Left cardiac atrium (tissue), 4 donors: ENCODE measurements at regions not wholly inside any gene's neighbourhood (a gene's known extent, or its start where the extent isn't known, plus 50 kb on each side); places are given as distances from the start of the nearest gene placed in this dataset.

Experiments
- ATAC-seq, 2 donors: fragments of 200-7000 bp; cut with Tn5 transposase; one replicate each; pipeline ENCODE4 v1.9.1; 2020; ENCODE audit warnings: mild to moderate bottlenecking in 2 of 2, moderate library complexity in 2 of 2
- DNase-seq: peaks from one replicate; pipeline ENCODE4 v3.0.0-alpha.2; 2020
- intact Hi-C, 2 donors: fragments of 100-400 bp; cut with DNase I; formaldehyde crosslinking; loops; one replicate each; pipeline versions ENCODE4 v1.14.1 to v1.15.1; 2022 to 2023
- donor health status: DM: no; HTN: yes; CAD: no.
- donor health status: DM: no; HTN: yes; CAD: no; lungs with severe emphysema.
- donor health status: DM: yes; HTN: yes; CAD: no.
- donor health status: Dilated cardiomyopathy.

DNA sequence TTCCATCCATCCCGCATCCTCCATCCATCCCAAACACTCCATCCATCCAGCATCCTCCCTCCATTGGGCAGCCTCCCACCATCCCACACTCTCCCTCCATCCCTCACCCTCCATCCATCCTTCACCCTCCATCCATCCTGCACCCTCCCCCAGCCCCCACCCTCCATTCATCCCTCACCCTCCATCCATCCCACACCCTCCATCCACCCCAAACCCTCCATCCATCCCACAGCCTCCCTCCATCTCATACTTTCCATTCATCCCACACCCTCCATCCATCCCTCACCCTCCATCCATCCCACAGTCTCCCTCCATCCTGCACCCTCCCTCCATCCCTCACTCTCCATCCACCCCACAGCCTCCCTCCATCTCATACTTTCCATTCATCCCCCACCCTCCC lies 60.4 kb downstream of the FOXI2 start:
- intact Hi-C loops: no loop called here
- DNase-seq: no peak
- peak; percentile 63 to 83 for ATAC-seq

DNA sequence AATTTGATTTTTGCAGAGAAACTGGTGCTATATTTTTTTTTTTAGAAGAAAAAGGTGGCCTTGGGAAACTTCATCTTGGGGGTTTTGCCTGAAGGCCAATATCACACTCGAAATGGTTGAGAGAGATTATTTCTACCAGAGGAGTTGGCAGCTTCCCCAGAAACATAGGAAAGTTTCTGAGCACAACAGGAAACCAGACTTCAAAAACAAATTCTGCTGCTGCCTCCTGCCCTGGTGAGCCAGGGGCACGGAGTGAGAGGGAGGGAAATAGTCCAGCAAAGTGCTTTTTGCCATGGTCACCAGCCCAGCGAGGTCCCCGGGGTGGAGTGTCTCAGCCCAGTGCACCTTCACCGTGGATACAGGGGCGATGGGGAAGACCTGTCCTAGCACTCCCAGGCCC lies 61.1 kb downstream of the FOXI2 start:
- intact Hi-C loops: no loop called here
- no peak for ATAC-seq
- DNase-seq: no peak

DNA sequence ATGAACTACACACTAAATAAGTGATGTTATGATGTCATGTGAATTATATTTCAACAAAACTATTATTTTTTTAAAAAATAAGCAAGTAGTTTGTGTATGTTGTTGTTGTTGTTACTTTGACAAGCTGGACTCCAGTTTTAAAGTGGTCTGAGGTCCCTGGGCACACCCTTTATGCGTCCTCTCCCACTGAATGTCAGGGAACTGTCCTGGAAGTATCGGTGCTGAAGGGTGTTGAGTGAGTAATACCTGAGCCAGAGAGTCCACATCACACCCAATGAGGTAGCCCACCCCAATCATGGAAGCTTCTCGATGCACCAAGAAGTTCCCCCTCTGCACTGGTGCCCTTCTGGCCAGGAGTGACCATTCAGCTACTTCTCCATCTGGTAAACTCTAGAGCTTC lies 64.3 kb downstream of the FOXI2 start:
- no peak for DNase-seq
- no peak for ATAC-seq
- intact Hi-C loops: no loop called here

DNA sequence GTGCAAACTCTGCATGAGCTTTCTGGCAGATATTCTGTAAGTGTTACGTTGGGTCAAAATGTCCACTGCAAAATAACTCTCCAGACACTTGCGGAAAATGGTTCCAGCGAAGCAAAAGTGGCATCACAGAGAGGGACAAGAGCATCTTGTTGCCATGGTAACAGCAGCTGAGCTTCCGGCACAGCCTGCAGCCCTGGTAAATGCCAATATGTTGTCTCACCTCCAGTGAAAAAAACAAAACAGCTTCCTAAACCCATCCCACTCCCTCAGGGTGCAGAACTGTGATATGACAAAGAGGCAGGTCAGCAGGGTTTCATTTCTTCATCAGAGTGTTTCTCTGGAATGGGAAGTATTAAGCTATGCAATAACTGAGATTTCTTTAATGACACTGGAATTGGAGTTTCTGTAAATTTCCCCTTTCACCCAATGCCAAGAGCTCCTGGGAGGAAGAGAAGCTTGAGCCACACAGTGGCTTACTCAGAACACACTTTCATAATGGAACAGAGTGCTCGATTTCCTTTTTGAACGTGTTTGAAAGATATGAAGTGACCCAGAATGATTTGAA lies 65.6 kb downstream of the FOXI2 start:
- ATAC-seq (no peak), DNase-seq (no peak)
- intact Hi-C loops: no loop called here

DNA sequence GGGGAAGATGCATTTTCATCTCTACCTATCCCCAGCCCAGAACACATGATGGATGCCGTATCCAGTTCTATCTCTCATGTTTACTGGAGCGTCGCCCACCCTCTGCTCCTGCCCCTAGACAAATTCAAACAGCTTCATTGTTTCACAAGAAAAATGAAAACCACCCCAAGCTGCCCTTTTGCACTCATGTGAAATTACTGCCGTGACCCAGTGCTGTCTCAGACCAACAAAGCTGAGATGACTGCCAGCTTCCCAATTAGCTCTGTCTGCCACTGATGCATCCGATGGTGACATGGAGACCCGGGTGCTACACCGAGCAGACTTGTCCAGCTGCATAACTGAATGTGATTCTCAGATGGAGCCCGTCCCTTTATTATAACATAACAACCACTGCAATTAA lies 67.7 kb downstream of the FOXI2 start:
- intact Hi-C loops: no loop called here
- no peak for DNase-seq
- no peak for ATAC-seq

DNA sequence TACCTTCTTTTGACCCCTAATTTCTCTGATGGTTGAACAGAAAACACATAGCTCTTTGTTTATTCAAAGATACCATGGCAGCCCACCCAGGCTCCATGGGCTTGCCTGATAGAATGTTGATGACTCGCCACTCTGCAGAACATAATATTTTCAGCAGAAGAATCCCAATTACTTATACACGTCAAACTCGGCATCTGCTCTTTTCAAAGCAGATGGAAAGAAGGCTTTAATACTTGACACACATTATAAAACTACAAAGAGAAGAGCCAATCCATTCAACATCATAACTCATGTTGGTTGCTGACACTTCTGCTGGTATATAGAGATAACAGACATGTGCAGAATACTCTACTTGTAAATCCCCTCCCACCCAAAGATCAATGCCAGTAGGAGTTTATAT lies 69.0 kb downstream of the FOXI2 start:
- no peak for DNase-seq
- intact Hi-C loops: no loop called here
- ATAC-seq: no peak

DNA sequence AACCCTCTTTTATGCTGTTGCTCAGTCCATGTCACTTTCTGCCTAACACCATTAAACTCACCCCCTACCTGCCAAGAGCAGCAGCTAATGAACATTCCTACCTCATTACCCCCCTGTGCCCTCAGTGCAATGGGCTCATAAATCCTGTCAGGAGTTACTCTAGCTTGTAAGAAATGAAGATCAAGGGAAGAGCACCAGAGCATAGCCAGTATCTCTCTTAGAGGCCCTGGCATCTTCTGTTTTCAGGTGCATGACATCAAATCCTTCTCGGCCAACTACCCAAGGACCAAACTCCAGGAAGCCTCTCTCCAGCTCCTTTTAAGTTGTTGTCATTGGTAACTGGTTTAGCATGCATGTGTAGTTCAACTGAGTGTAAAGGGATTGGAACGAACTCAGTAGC lies 75.1 kb downstream of the FOXI2 start:
- DNase-seq: no peak
- intact Hi-C loops: no loop called here

DNA sequence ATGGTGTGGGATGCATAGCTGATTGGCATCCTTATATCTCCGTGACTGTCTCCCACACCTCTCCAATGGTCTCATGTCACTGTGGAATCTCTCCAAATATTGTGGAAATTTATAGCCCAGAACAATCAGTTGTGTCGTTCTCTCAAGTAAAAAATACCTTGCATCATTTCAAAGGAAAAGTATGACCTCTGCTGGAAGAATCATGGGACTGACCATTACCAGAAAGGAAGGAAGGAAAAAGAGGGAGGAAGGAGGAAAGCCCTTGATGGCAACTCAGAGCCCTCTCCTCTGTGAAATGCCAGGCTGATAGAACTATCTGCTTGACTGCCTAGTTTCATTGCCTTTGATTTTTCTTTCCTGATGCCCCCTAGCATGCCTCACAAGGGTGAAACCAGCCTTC lies 76.3 kb downstream of the FOXI2 start:
- intact Hi-C loops: no loop called here
- ATAC-seq: no peak
- DNase-seq: no peak

More for the DNA sequence above, 75.1 kb downstream of the FOXI2 start:
- no peak for ATAC-seq

DNA sequence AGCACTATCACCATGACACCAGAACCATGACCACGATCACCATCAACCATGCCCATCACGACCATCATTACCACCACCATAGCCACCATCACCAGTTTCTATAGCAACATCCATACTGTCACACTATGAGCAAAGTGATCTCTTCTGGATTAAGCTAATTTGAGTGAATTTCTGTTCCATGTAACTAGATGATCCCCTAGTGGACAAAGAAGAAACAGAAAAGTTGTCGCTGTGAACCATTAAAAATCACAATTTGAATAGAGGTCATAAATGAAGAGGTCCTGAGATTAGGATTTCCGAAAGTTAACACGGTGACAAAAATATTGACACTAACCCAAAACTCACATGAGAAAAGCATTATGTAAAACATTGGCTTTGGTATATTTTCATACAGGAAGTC lies 77.6 kb downstream of the CLRN3 start:
- no peak for DNase-seq
- no peak for ATAC-seq
- intact Hi-C loops: no loop called here

DNA sequence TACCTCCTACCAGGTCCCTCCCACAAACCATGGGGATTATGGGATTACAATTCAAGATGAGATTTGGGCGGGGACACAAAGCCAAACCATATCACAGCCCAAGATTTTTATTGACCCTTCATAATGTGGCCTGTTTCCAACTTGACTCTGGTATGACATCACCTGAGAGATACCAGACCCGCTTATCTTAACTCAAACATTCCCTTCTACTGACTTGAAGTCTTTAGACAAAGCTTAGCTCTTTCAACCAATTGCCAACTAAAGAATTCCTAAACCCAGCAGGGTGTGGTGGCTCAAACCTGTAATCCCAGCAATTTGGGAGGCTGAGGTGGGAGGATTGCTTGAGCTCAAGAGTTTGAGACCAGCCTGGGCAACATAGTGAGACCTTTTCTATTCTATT lies 67.9 kb downstream of the CLRN3 start:
- intact Hi-C loops: no loop called here
- DNase-seq (no peak), ATAC-seq (no peak)

DNA sequence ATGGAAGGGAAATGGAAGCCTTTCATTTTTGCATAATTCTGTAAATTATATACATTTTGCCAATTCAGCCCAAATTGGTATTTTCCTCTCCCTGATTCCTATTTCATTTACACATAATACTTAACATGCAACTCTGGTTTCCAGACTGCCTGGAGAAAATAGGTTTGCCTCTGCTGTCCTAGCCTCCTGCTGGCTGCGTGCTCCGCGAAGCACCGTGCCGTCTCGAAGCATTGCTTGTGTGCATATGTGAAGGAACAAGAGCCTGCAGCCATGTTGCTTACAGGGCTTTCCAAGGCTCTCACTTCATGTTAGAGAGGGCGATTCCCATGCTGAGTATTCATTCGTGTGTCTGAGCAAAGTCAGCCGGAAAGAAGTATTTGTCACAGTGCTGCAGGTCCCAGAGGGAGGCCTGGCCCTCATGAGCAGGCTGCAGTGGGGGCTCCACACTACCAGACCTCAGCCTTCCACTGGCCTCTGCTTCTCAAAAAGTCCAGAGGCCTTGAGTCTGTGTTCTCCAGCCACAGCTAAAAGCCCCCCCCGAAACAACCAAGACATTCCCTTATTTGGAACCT lies 66.5 kb downstream of the CLRN3 start:
- no peak for DNase-seq
- ATAC-seq: no peak
- intact Hi-C loops: no loop called here

DNA sequence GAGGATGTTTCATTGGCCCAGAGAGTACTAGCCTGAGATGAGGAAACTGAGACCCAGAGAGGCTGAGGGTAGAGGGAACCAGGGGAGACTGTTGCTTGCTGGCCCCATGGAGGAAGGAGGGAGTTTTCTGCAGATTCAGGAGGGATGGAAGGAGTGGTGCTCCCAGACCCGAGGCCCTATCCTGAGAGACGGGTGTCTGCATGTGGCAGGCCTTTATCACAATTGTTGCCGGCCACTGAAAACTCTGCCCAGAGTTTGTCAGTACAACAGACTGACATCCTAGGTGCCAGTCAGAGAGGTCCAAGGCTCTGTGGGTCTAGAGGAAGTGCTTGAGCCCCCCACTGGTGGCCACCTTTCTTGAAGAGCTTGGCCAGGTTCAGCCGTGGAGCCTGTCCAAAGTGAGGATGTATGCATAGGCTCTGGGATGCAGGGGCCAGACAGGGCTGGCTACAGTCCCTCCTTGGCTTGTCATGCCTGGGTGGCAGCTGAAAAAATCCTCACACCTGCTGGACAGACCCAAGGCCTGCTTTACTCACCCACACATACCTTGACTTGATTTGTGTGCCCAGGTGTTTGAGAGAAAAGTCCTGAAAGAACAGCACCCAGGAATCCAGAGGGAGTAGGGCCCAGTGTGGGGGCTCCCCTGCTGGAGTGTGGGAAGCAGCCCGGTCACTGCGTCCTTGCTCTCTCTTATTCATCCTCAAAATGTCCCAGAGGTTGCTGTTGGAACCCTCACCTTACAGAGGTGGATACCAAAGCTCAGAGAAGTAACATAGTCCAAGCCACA lies 65.2 kb downstream of the CLRN3 start:
- ATAC-seq (no peak), DNase-seq (no peak)
- intact Hi-C loops: no loop called here
